HS-5 (cell line): ENCODE measurements at regions not wholly inside any gene's neighbourhood (a gene's known extent, or its start where the extent isn't known, plus 50 kb on each side); places are given as distances from the start of the nearest gene placed in this dataset.

ENCODE experiments used
- DNase-seq: peaks from one replicate; pipeline ENCODE4 v3.0.0-alpha.2; 2012; ENCODE audit warnings: low read depth

DNA sequence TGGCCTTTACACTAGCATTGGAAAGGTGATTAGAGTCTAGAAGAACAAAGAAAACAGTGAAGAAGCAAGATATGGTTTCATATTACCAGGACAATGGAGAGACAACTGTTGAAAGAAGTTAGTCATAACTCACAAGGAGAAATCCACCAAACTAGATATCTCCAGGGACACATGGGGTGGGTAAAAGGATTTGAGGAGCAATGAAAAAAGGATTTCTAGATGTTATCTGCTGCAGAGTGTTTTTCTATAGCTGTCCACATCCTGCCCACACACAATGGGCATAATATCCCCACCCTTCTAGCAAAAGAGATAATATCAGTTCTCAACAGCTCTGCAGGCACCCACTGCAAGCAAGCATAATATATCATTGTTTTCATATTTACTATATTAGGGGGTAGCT is 303.1 kb downstream of the HAO1 start:
- DNase-seq, result no peak

GRCh38 chr20:7650086-7650879 is 290.0 kb downstream of the HAO1 start:
- no peak for DNase-seq

DNA sequence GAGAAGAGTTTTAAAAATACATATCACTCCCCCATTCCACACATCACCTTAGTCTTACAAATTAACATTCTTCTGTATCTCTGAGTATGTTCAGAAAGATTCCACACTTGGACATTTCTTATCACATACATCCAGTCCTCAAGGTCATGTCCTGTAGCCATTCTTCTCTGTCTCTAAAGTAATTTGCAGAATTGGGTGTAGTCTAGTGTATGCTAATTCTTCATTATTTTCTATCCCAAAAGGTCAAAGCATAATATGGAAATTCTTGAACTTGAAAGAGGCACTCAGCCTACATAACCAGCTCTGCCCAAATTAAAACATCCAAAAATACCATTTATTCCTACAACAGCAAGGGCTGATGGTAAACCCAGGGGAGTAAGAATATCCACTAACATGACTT is 286.0 kb downstream of the HAO1 start:
- no peak for DNase-seq

- DNase-seq, result no peak
Observed at GRCh38 chr20:7656687-7657467, 283.4 kb downstream of the HAO1 start.

DNA sequence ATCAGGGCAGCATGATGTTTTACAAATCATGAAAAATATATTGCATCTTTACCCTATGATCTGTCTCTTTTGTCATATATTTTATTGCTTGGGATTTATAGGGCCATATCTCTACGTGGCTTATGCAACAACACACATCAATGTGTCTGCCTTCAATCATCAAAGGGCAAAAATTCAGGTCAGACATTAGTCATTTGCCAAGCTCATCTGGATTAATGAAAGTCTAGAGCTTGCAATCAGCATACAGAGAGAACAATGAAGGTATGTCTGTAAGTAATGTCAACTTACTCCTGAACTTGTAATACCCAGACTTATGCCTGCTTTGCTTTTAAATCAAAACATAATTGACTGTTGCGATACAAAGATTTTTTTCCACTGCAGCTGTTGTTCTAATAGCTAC is 282.7 kb downstream of the HAO1 start:
- DNase-seq, result no peak

DNA sequence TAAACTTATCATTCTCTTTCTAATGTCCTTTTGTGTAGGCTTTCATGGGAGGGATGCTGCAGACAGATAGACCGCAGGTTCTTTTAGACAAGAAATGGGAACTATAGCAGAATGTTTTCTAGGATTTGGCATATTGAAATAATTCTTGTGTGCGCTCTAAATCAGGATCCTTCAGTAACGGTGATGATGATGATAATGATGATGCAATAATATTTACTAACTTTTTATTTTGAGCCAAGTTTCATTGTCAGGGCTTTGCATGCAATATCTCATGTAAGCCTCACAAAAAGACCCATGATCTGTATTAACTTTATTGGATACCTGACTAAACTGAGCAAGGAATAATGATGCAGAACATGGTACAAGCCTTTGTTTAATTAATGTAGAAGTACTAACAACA is 280.1 kb downstream of the HAO1 start:
- no peak for DNase-seq

GRCh38 chr20:7665376-7665775 is 274.9 kb downstream of the HAO1 start:
- DNase-seq, result no peak

GRCh38 chr20:7667194-7667593 is 273.1 kb downstream of the HAO1 start:
- DNase-seq, result no peak

DNA sequence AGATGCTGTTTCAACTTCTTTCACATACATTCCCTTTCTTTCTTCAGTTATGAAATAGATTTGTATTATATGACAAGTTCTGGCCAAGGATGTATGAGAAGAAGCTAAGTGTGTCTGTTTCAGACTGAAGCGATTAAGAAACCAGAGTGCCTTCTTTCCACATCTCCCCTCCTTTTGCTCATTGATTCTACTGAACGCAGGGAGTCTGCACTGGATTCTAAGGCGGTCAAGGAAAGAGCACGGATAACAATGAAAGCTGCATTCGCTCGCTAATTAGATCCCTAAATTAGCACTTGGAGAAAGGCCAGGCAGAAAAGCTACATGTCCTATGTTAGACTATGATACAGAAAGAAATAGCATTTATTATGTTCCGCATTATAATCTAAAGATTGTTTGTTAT is 267.7 kb downstream of the HAO1 start:
- DNase-seq, result no peak

DNA sequence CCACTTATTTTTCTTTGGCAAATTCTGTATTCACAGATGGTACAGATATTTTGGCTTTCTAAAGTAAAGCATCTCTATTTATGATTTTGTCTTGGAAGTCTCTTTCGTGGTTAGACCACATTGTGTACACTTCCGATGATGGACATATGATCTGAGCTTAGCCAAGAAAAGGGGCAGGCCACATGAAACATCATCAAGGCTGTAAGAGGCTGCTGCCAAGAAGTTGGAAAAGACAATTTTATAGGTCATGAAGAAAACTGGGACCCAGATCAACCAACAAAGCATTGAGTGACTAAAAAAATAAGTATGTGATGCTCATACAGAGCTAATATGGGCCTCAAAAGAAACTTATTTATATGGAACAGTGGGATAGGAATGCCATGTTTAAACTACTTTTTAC is 266.4 kb downstream of the HAO1 start:
- peak; percentile 48 for DNase-seq

GRCh38 chr20:7682916-7683315 is 257.3 kb downstream of the HAO1 start:
- no peak for DNase-seq

DNA sequence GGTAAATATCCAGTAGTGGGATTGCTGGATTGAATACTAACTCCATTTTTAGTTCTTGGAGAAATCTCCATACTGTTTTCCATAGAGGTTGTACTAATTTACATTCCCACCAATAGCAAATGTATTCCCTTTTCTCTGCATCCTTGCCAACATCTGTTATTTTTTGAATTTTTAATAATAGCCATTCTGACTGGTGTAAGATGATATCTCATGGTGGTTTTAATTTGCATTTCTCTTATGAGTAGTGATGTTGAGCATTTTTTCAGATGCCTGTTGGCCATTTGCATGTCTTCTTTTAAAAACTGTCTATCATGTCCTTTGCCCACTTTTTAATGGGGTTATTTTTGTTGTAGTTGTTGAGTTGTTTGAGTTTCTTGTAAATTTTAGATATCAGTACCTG is 253.2 kb downstream of the HAO1 start:
- no peak for DNase-seq

GRCh38 chr20:7689151-7689550 is 251.1 kb downstream of the HAO1 start:
- DNase-seq, result no peak

- DNase-seq, result no peak
Observed at GRCh38 chr20:7691647-7692269, 248.5 kb downstream of the HAO1 start.

DNA sequence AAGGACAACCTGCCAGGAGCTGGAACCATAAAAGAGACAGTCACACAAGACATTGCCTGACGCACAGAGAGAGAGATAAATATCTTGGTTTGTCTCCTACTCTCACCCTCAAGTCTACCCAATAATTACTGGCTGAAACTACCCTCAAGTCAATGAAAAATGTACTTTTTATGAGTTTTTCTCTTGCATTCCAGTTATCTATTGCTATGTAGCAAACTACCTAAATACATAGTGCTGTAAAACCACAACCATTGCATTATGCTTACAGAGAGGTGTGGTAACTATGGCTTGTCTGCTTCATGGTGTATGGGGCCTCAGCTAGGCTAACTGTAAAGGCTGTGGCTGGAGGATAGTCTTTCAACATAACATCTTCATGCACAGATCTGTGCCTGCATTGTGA is 247.8 kb downstream of the HAO1 start:
- DNase-seq, result no peak

- no peak for DNase-seq
Observed at GRCh38 chr20:7693761-7694160, 246.5 kb downstream of the HAO1 start.

DNA sequence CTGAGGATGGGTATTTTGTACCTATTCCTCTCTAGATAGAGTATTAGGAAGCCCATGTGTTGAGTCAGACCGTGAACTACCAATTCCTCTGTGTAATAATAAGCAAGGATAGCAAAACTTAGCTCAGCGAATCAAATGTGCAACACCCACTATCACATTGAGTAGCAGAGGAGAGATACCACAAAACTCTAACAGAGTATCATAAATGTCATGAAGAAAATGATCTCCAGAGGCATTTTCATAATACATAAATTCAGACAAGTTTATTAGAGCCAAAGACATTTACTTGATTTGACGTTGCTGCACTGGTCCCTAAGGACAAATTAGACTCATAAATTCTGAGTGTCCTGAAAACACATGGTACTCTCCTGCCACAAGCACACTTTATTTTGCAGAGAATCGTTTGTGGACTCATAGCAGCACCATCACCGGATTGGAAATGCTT is 245.2 kb downstream of the HAO1 start:
- DNase-seq, result no peak

- DNase-seq, result peak; percentile 37
Observed at GRCh38 chr20:7695635-7696034, 244.6 kb downstream of the HAO1 start.

DNA sequence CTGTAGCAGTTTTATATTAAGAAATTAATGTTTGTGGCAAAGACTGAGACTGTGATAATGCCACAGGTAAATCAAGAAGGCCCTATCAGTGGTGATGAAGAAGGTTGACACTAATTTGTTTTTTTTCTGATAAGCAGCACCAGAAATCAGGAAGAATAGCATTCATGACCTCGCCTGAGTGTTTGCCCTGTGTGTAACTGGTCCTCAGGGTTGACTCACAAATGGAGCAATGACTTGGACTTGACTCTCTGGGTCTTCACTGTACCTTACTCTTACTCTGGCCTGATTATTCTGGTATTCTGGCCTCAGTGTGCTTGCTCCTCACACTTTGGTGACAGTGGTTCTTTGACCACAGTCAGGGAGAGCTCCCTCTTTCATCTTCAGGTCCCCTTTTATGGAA is 243.9 kb downstream of the HAO1 start:
- DNase-seq, result no peak

DNA sequence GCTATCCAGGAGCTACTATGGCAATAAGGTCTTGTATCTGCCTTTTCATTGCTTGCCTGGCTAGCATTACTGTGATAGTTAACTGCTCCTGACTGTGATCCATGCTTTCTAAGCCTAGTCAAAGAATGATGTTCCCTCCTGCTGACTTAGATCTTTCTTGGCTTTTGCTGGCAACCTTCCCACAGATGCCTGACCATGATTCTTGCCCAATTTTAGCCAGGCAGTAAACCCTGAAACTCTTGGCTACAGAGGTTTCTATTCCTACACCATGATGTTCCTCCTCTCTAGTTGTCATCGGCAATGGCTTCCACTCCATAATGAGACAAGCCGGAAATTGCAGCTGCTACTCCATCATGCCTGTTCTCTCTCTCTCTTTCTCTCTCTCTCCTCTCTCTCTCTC is 238.1 kb downstream of the HAO1 start:
- no peak for DNase-seq

- DNase-seq, result no peak
Observed at GRCh38 chr20:7703551-7703961, 236.7 kb downstream of the HAO1 start.

GRCh38 chr20:7703996-7704395 is 236.3 kb downstream of the HAO1 start:
- DNase-seq, result no peak

DNA sequence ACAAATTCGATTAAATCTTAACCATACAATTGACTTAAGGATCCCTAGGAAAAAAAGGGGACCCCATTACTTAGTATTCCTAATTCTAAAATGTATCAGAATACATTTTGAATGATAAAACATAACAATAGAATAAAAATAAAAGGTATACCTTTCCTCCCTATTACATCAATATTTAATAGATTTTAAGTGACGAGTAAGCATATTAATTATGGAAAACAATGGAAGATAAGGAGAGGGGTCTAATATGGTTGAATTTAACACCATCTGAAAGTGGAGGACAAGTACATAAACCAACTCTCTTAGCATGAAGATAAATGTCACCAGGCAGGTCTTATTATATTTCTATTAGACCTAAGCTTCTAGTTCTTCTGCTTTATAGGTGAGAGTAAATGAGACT is 232.1 kb downstream of the HAO1 start:
- no peak for DNase-seq
